SK-N-SH (cell line): ENCODE measurements at regions not wholly inside any gene's neighbourhood (a gene's known extent, or its start where the extent isn't known, plus 50 kb on each side); places are given as distances from the start of the nearest gene placed in this dataset.

Experiments
- CTCF ChIA-PET: fragments of 300-600, 350-600 bp; formaldehyde crosslinking; extraction: SDS; loops from one replicate; lab custom pipeline; 2021; lab: Yijun Ruan, JAX
- POLR2A ChIA-PET: fragments of 350-600 bp; sonication (Branson Sonifier 250); formaldehyde crosslinking; extraction: SDS; loops from one replicate; lab custom pipeline; 2020; ENCODE audit warnings: antibody characterized with exemption, inconsistent platforms; lab: Yijun Ruan, JAX
- DNase-seq: peaks from one replicate; pipeline ENCODE4 v3.0.0; 2012
- H2AFZ ChIP-seq: fragments of 200-600 bp; sonication (generic); 2 replicates; pipeline ENCODE4 v1.8.1; 2016; ENCODE audit warnings: antibody characterized with exemption, mild to moderate bottlenecking, low read depth
- H3F3A ChIP-seq: fragments of 200-600 bp; sonication (generic); replicated peaks from 2 replicates; pipeline ENCODE3; 2016; ENCODE audit warnings: antibody characterized with exemption, mild to moderate bottlenecking; ENCODE audit not compliant: insufficient read depth
- H3K27ac ChIP-seq, 2 experiments: fragments of 200-500 bp in 1 of 2; fragments of 200-600 bp in 1 of 2; sonication (Bioruptor generic) in 1 of 2; sonication (generic), shearing (Covaris generic) in 1 of 2; 2 replicates each; pipeline versions ENCODE4 v1.5.1 to v1.6.1; 2014 to 2016; ENCODE audit warnings: low read depth in 2 of 2, inconsistent platforms in 1 of 2, low read length in 1 of 2, mild to moderate bottlenecking in 1 of 2, mixed read lengths in 1 of 2
- H3K27me3 ChIP-seq: fragments of 200-600 bp; sonication (generic), shearing (Covaris generic); 2 replicates; pipeline ENCODE4 v1.6.1; 2016; ENCODE audit warnings: mixed run types; ENCODE audit not compliant: insufficient read depth
- H3K36me3 ChIP-seq, 2 experiments: fragments of 200-500 bp in 1 of 2; fragments of 200-600 bp in 1 of 2; sonication (Bioruptor generic) in 1 of 2; sonication (generic) in 1 of 2; replicated peaks in 1 of 2; 2 replicates each; pipeline versions ENCODE3 to v1.5.1; 2014 to 2016; ENCODE audit warnings: low read length in 1 of 2, mild to moderate bottlenecking in 1 of 2; ENCODE audit not compliant: insufficient read depth in 2 of 2, control insufficient read depth in 1 of 2
- H3K4me1 ChIP-seq, 2 experiments: fragments of 200-500 bp in 1 of 2; fragments of 200-600 bp in 1 of 2; sonication (Bioruptor generic) in 1 of 2; sonication (generic), shearing (Covaris generic) in 1 of 2; 2 replicates each; pipeline versions ENCODE4 v1.5.1 to v1.6.1; 2014 to 2016; ENCODE audit warnings: low read depth in 1 of 2, low read length in 1 of 2, mixed run types in 1 of 2; ENCODE audit not compliant: insufficient read depth in 2 of 2, control insufficient read depth in 1 of 2
- H3K4me2 ChIP-seq: fragments of 200-600 bp; sonication (generic), shearing (Covaris generic); 2 replicates; pipeline ENCODE4 v1.6.1; 2017; ENCODE audit warnings: mixed run types
- H3K4me3 ChIP-seq, 2 experiments: fragments of 200-500 bp in 1 of 2; fragments of 200-600 bp in 1 of 2; sonication (Bioruptor generic) in 1 of 2; sonication (generic), shearing (Covaris generic) in 1 of 2; 2 replicates each; pipeline versions ENCODE4 v1.5.1 to v1.8.1; 2014 to 2016; ENCODE audit warnings: low read depth in 2 of 2, inconsistent platforms in 1 of 2, low read length in 1 of 2, mild to moderate bottlenecking in 1 of 2, mixed read lengths in 1 of 2, moderate library complexity in 1 of 2
- H3K79me2 ChIP-seq: fragments of 200-600 bp; sonication (generic); 2 replicates; pipeline ENCODE4 v1.8.1; 2017; ENCODE audit warnings: mild to moderate bottlenecking; ENCODE audit not compliant: insufficient read depth
- H3K9ac ChIP-seq: fragments of 200-600 bp; sonication (generic); 2 replicates; pipeline ENCODE4 v1.6.1; 2017; ENCODE audit warnings: mixed run types
- H3K9me2 ChIP-seq: fragments of 200-600 bp; sonication (generic); 2 replicates; pipeline ENCODE4 v1.6.1; 2017; ENCODE audit warnings: mixed run types
- H3K9me3 ChIP-seq: fragments of 200-600 bp; sonication (generic); 2 replicates; pipeline ENCODE4 v1.6.1; 2017; ENCODE audit warnings: mixed run types, mild to moderate bottlenecking, moderate library complexity
- H4K20me1 ChIP-seq: fragments of 200-600 bp; sonication (generic); 2 replicates; pipeline ENCODE4 v1.6.1; 2017; ENCODE audit warnings: mild to moderate bottlenecking, mixed run types; ENCODE audit not compliant: insufficient read depth
- CHD2 ChIP-seq: fragments of 150-350 bp; IDR thresholded peaks from 2 replicates; pipeline ENCODE4 v1.6.1; 2018; ENCODE audit warnings: low read length; ENCODE audit not compliant: partially characterized antibody
- CTCF ChIP-seq: fragments of 200-600 bp; sonication (generic); IDR thresholded peaks from 2 replicates; pipeline ENCODE4 v1.6.1; 2017; ENCODE audit warnings: antibody characterized with exemption, mild to moderate bottlenecking, moderate library complexity
- EP300 ChIP-seq, 2 experiments: IDR thresholded peaks; 2 replicates each; pipeline versions ENCODE4 v1.4.0 to v1.6.1; 2012; ENCODE audit warnings: borderline replicate concordance in 1 of 2, low read depth in 1 of 2, low read length in 1 of 2
- FOXJ3 ChIP-seq: sonication (generic); formaldehyde crosslinking; IDR thresholded peaks from 2 replicates; pipeline ENCODE4 v1.5.1; 2020; ENCODE audit warnings: mild to moderate bottlenecking, missing genetic modification reagents
- GABPA ChIP-seq: IDR thresholded peaks from 2 replicates; pipeline ENCODE4 v1.4.0; 2012; ENCODE audit warnings: low read depth, mild to moderate bottlenecking
- IRF3 ChIP-seq: fragments of 150-350 bp; IDR thresholded peaks from 2 replicates; pipeline ENCODE4 v1.6.1; 2016; ENCODE audit warnings: mild to moderate bottlenecking, low read depth, low read length
- JUND ChIP-seq: IDR thresholded peaks from 2 replicates; pipeline ENCODE4 v1.4.0; 2012
- MAX ChIP-seq: IDR thresholded peaks from 2 replicates; pipeline ENCODE4 v1.4.0; 2012; ENCODE audit warnings: low read depth
- MEF2A ChIP-seq: IDR thresholded peaks from 2 replicates; pipeline ENCODE4 v1.4.0; 2012; ENCODE audit warnings: low read depth, borderline replicate concordance
- PBX3 ChIP-seq: IDR thresholded peaks from 2 replicates; pipeline ENCODE4; 2012
- POLR2AphosphoS5 ChIP-seq: IDR thresholded peaks from 2 replicates; pipeline ENCODE4 v1.6.1; 2012; ENCODE audit warnings: low read depth, low read length
- RAD21 ChIP-seq: IDR thresholded peaks from 2 replicates; pipeline ENCODE4 v1.6.1; 2012; ENCODE audit warnings: mild to moderate bottlenecking, low read length
- RCOR1 ChIP-seq: fragments of 150-350 bp; IDR thresholded peaks from 2 replicates; pipeline ENCODE4 v1.6.1; 2017; ENCODE audit warnings: antibody characterized with exemption, low read length
- RFX5 ChIP-seq: IDR thresholded peaks from 2 replicates; pipeline ENCODE4 v1.6.1; 2012; ENCODE audit warnings: mild to moderate bottlenecking, improper control_type of control experiment, low read length
- RXRA ChIP-seq: IDR thresholded peaks from 2 replicates; pipeline ENCODE4 v1.4.0; 2012; ENCODE audit warnings: low read depth, mild to moderate bottlenecking, borderline replicate concordance
- SIN3A ChIP-seq: IDR thresholded peaks from 2 replicates; pipeline ENCODE4 v1.6.1; 2012; ENCODE audit warnings: low read depth, mild to moderate bottlenecking, low read length, moderate library complexity, borderline replicate concordance
- SMC3 ChIP-seq: IDR thresholded peaks from 2 replicates; pipeline ENCODE4 v1.6.1; 2012; ENCODE audit warnings: low read depth, low read length, improper control_type of control experiment
- TCF12 ChIP-seq: IDR thresholded peaks from 2 replicates; pipeline ENCODE4 v1.4.0; 2012
- TEAD4 ChIP-seq: IDR thresholded peaks from 2 replicates; pipeline ENCODE4 v1.4.0; 2012; ENCODE audit warnings: mild to moderate bottlenecking, borderline replicate concordance; ENCODE audit not compliant: insufficient read depth
- USF1 ChIP-seq: IDR thresholded peaks from 2 replicates; pipeline ENCODE4 v1.4.0; 2012; ENCODE audit warnings: low read depth, borderline replicate concordance
- WGBS: methylation state at CpG from one replicate; pipeline ENCODE4 v1.1.6; 2017; ENCODE audit warnings: low lambda C conversion rate; 5-methylcytosine and 5-hydroxymethylcytosine counted together

- Histone ChIP-seq H3K27me3 (peaks cover 4% of the 10 kb centered on the region; the same call in 1 of the 2 replicates), H3K9me3 (no peaks in the 10 kb centered on the region; the same call in 1 of the 2 replicates), H3F3A (no peaks in the 10 kb centered on the region), H3K9me2 (no peaks in the 10 kb centered on the region), H2AFZ (no peak overlapping the region), H3K9ac (no peak overlapping the region), H4K20me1 (no peaks in the 10 kb centered on the region), H3K79me2 (no peaks in the 10 kb centered on the region), H3K36me3 (no peaks in the 10 kb centered on the region), H3K4me2 (no peak overlapping the region), H3K4me3 (no peak overlapping the region), H3K4me1 (no peaks in the 10 kb centered on the region), H3K27ac (no peak overlapping the region)
- DNase-seq, result no peak
- WGBS, result 53% methylated on average over 10 of the region's 10 CpGs
- POLR2A ChIA-PET, result no interaction called here
- TF ChIP-seq GABPA, result no peak
- TF ChIP-seq CTCF, result no peak
- TF ChIP-seq RCOR1, result no peak
- TF ChIP-seq SIN3A, result no peak
- TF ChIP-seq IRF3, result no peak
- no peak for TF ChIP-seq CHD2
- TF ChIP-seq USF1, result no peak
- CTCF ChIA-PET, result interaction anchor here (1.1 to 1.2 kb wide), 2 partner anchors 15 to 811 kb away, joined by 4 read pairs; no protein-coding TSS in a partner anchor
These were observed 108.1 kb upstream of the MVB12B start for GRCh38 chr9:126218359-126219125.

- no peak overlapping the region for H3K4me2 ChIP-seq
- H3K9me3 ChIP-seq, result no peaks in the 10 kb centered on the region; the same call in 1 of the 2 replicates
- POLR2A ChIA-PET, result no interaction called here
- no peak for DNase-seq
- no peak overlapping the region for H3K27ac ChIP-seq
- WGBS, result 40% methylated on average over 2 of the region's 2 CpGs
- H3K27me3 ChIP-seq, result peaks cover 4% of the 10 kb centered on the region; the same call in 1 of the 2 replicates
- H3K9ac ChIP-seq, result no peak overlapping the region
- H4K20me1 ChIP-seq, result no peaks in the 10 kb centered on the region
- H3K79me2 ChIP-seq, result no peaks in the 10 kb centered on the region
- no peak overlapping the region for H3K4me3 ChIP-seq
- no peaks in the 10 kb centered on the region for H3K9me2 ChIP-seq
- H2AFZ ChIP-seq, result no peak overlapping the region
- no peaks in the 10 kb centered on the region for H3F3A ChIP-seq
- no peaks in the 10 kb centered on the region for H3K36me3 ChIP-seq
- no peaks in the 10 kb centered on the region for H3K4me1 ChIP-seq
- CTCF ChIA-PET, result no interaction called here
- no peak for TF ChIP-seq SMC3
- TF ChIP-seq TEAD4, result no peak
- no peak for TF ChIP-seq MEF2A
- no peak for TF ChIP-seq FOXJ3 (CRISPR knock-in tag)
- TF ChIP-seq MAX, result no peak
- no peak for TF ChIP-seq GABPA
- no peak for TF ChIP-seq POLR2AphosphoS5
- TF ChIP-seq RAD21, result no peak
- no peak for TF ChIP-seq RFX5
- no peak for TF ChIP-seq JUND
- TF ChIP-seq TCF12, result no peak
- TF ChIP-seq PBX3, result no peak
- TF ChIP-seq USF1, result no peak
- no peak for TF ChIP-seq RXRA
- TF ChIP-seq EP300 (IDR thresholded peaks at IDR 0.05; ENCODE audit: borderline replicate concordance in 1 of 2, low read depth in 1 of 2, low read length in 1 of 2), result no peak
These were observed 107.5 kb upstream of the MVB12B start for GRCh38 chr9:126219166-126219565.
